MM.1S (cell line): ENCODE measurements at regions not wholly inside any gene's neighbourhood (a gene's known extent, or its start where the extent isn't known, plus 50 kb on each side); places are given as distances from the start of the nearest gene placed in this dataset.

Source experiments
- DNase-seq: peaks from one replicate; pipeline ENCODE4 v3.0.0-alpha.2; 2015
- H2AFZ ChIP-seq: fragments of 300-600 bp; sonication (generic); 2 replicates; pipeline ENCODE4 v1.6.0; 2016; ENCODE audit warnings: antibody characterized with exemption, low read length
- H3F3A ChIP-seq: fragments of 300-600 bp; sonication (generic); 2 replicates; pipeline ENCODE4 v1.6.1; 2016; ENCODE audit warnings: mild to moderate bottlenecking, antibody characterized with exemption, low read length, moderate library complexity, mixed read lengths; ENCODE audit not compliant: insufficient read depth
- H3K27ac ChIP-seq: fragments of 300-600 bp; sonication (generic); 2 replicates; pipeline ENCODE4 v1.5.1; 2016; ENCODE audit warnings: mild to moderate bottlenecking, low read length
- H3K27me3 ChIP-seq: fragments of 300-600 bp; sonication (generic); replicated peaks from 2 replicates; pipeline ENCODE4 v1.6.0; 2016; ENCODE audit warnings: low read length; ENCODE audit not compliant: insufficient read depth
- H3K36me3 ChIP-seq: fragments of 300-600 bp; sonication (generic); replicated peaks from 2 replicates; pipeline ENCODE4 v1.6.1; 2016; ENCODE audit warnings: mild to moderate bottlenecking, low read length, mixed read lengths; ENCODE audit not compliant: insufficient read depth
- H3K4me1 ChIP-seq: fragments of 300-600 bp; sonication (generic); 2 replicates; pipeline ENCODE4 v1.6.1; 2016; ENCODE audit warnings: low read length, mixed read lengths
- H3K4me2 ChIP-seq: fragments of 300-600 bp; sonication (generic); 2 replicates; pipeline ENCODE4 v1.6.0; 2016; ENCODE audit warnings: low read depth, low read length
- H3K4me3 ChIP-seq: fragments of 300-600 bp; sonication (generic); 2 replicates; pipeline ENCODE4 v1.5.1; 2016; ENCODE audit warnings: low read length, mixed read lengths
- H3K79me2 ChIP-seq: fragments of 300-600 bp; sonication (generic); 2 replicates; pipeline ENCODE4 v1.6.1; 2016; ENCODE audit warnings: mixed run types, low read length, mixed read lengths
- H3K9ac ChIP-seq: fragments of 300-600 bp; sonication (generic); 2 replicates; pipeline ENCODE4 v1.6.1; 2016; ENCODE audit warnings: low read length, mixed read lengths
- H3K9me2 ChIP-seq: fragments of 300-600 bp; sonication (generic); replicated peaks from 2 replicates; pipeline ENCODE4 v1.6.1; 2016; ENCODE audit warnings: mild to moderate bottlenecking, low read length, mixed read lengths; ENCODE audit not compliant: insufficient read depth
- H3K9me3 ChIP-seq: fragments of 300-600 bp; sonication (generic); replicated peaks from 2 replicates; pipeline ENCODE4 v1.6.1; 2016; ENCODE audit warnings: mild to moderate bottlenecking, low read length, mixed read lengths; ENCODE audit not compliant: insufficient read depth
- H4K20me1 ChIP-seq: fragments of 300-600 bp; sonication (generic); 2 replicates; pipeline ENCODE4 v1.6.1; 2016; ENCODE audit warnings: mild to moderate bottlenecking, low read length, moderate library complexity, mixed read lengths; ENCODE audit not compliant: insufficient read depth
- CTCF ChIP-seq: fragments of 300-600 bp; sonication (generic); IDR thresholded peaks from 2 replicates; pipeline ENCODE4 v1.5.1; 2016; ENCODE audit warnings: antibody characterized with exemption, low read length, mixed read lengths
- EZH2 ChIP-seq: fragments of 300-600 bp; sonication (generic); optimal IDR thresholded peaks from 2 replicates; pipeline ENCODE3; 2017; ENCODE audit warnings: low read depth, mild to moderate bottlenecking, antibody characterized with exemption, low read length, mixed read lengths
- EZH2phosphoT487 ChIP-seq: fragments of 300-600 bp; sonication (generic); IDR thresholded peaks from 2 replicates; pipeline ENCODE4 v1.6.1; 2018; ENCODE audit warnings: antibody characterized with exemption, low read length

- H3K27me3 ChIP-seq, result no peaks in the 10 kb centered on the region
- no peaks in the 10 kb centered on the region for H3K36me3 ChIP-seq
- H3K9me2 ChIP-seq, result no peaks in the 10 kb centered on the region
- H2AFZ ChIP-seq, result no peak overlapping the region
- no peaks in the 10 kb centered on the region for H3K79me2 ChIP-seq
- no peaks in the 10 kb centered on the region for H3K9me3 ChIP-seq
- H3K4me1 ChIP-seq, result no peaks in the 10 kb centered on the region
- H4K20me1 ChIP-seq, result no peaks in the 10 kb centered on the region
- no peak overlapping the region for H3K4me2 ChIP-seq
- no peak overlapping the region for H3K9ac ChIP-seq
- TF ChIP-seq EZH2phosphoT487 (no peak), CTCF (no peak), EZH2 (no peak)
- H3K4me3 ChIP-seq, result no peak overlapping the region
- H3K27ac ChIP-seq, result no peak overlapping the region
- no peak for DNase-seq
- no peaks in the 10 kb centered on the region for H3F3A ChIP-seq
Measured at GRCh38 chrX:45591650-45592049, 391.0 kb upstream of the DIPK2B start.

GRCh38 chrX:45584717-45585116 lies 384.0 kb upstream of the DIPK2B start:
- H3F3A ChIP-seq, result no peaks in the 10 kb centered on the region
- no peaks in the 10 kb centered on the region for H3K79me2 ChIP-seq
- H3K4me3 ChIP-seq, result no peak overlapping the region
- no peak overlapping the region for H3K9ac ChIP-seq
- no peak overlapping the region for H3K27ac ChIP-seq
- no peaks in the 10 kb centered on the region for H3K27me3 ChIP-seq
- no peaks in the 10 kb centered on the region for H3K36me3 ChIP-seq
- H3K9me2 ChIP-seq, result no peaks in the 10 kb centered on the region
- TF ChIP-seq EZH2 (no peak), EZH2phosphoT487 (no peak), CTCF (no peak)
- no peaks in the 10 kb centered on the region for H3K4me1 ChIP-seq
- DNase-seq, result no peak
- no peaks in the 10 kb centered on the region for H3K9me3 ChIP-seq
- H4K20me1 ChIP-seq, result no peaks in the 10 kb centered on the region
- no peak overlapping the region for H3K4me2 ChIP-seq
- no peak overlapping the region for H2AFZ ChIP-seq

- H3K36me3 ChIP-seq, result no peaks in the 10 kb centered on the region
- no peak overlapping the region for H3K4me2 ChIP-seq
- no peak for DNase-seq
- no peaks in the 10 kb centered on the region for H3K9me3 ChIP-seq
- no peaks in the 10 kb centered on the region for H3K79me2 ChIP-seq
- no peaks in the 10 kb centered on the region for H3K27me3 ChIP-seq
- H3K4me1 ChIP-seq, result no peaks in the 10 kb centered on the region
- no peak overlapping the region for H3K9ac ChIP-seq
- H3K9me2 ChIP-seq, result no peaks in the 10 kb centered on the region
- H3F3A ChIP-seq, result no peaks in the 10 kb centered on the region
- H4K20me1 ChIP-seq, result no peaks in the 10 kb centered on the region
- H3K27ac ChIP-seq, result no peak overlapping the region
- H3K4me3 ChIP-seq, result no peak overlapping the region
- no peak for TF ChIP-seq EZH2
- no peak for TF ChIP-seq EZH2phosphoT487
- no peak for TF ChIP-seq CTCF
- no peak overlapping the region for H2AFZ ChIP-seq
Measured at GRCh38 chrX:45577361-45577760, 376.7 kb upstream of the DIPK2B start.

GRCh38 chrX:45571453-45571852 lies 370.8 kb upstream of the DIPK2B start:
- DNase-seq, result no peak
- no peaks in the 10 kb centered on the region for H3K27me3 ChIP-seq
- no peak overlapping the region for H3K9ac ChIP-seq
- no peak overlapping the region for H3K27ac ChIP-seq
- TF ChIP-seq EZH2 (no peak), EZH2phosphoT487 (no peak), CTCF (no peak)
- H2AFZ ChIP-seq, result no peak overlapping the region
- no peaks in the 10 kb centered on the region for H3K36me3 ChIP-seq
- H3K79me2 ChIP-seq, result no peaks in the 10 kb centered on the region
- H4K20me1 ChIP-seq, result no peaks in the 10 kb centered on the region
- no peak overlapping the region for H3K4me2 ChIP-seq
- no peaks in the 10 kb centered on the region for H3F3A ChIP-seq
- H3K4me1 ChIP-seq, result no peaks in the 10 kb centered on the region
- H3K9me2 ChIP-seq, result no peaks in the 10 kb centered on the region
- H3K4me3 ChIP-seq, result no peak overlapping the region
- H3K9me3 ChIP-seq, result no peaks in the 10 kb centered on the region
